Central memory CD8-positive, alpha-beta T cell (primary cell): ENCODE measurements at regions not wholly inside any gene's neighbourhood (a gene's known extent, or its start where the extent isn't known, plus 50 kb on each side); places are given as distances from the start of the nearest gene placed in this dataset.

Experiments
- ATAC-seq: fragments of 150-1000 bp; cut with Tn5 transposase; replicated peaks from 2 replicates; pipeline ENCODE4 v1.10.0; 2022; ENCODE audit warnings: mild to moderate bottlenecking, moderate FRiP score, moderate number of reproducible peaks; ENCODE audit not compliant: poor library complexity, severe bottlenecking; ENCODE audit errors: extremely low read depth
- DNase-seq, 2 donors: peaks; one replicate each; pipeline ENCODE4 v3.0.0; 2021; ENCODE audit warnings: low spot score in 2 of 2
- H3K27ac Mint-ChIP-seq: one replicate; pipeline ENCODE4 v1.8.0; 2022; ENCODE audit warnings: low read depth, mild to moderate bottlenecking, moderate library complexity, mixed read lengths
- H3K27me3 Mint-ChIP-seq: one replicate; pipeline ENCODE4 v1.8.0; 2022; ENCODE audit warnings: mixed read lengths
- H3K36me3 Mint-ChIP-seq: one replicate; pipeline ENCODE4 v1.8.0; 2022; ENCODE audit warnings: mild to moderate bottlenecking, moderate library complexity, mixed read lengths; ENCODE audit not compliant: insufficient read depth
- H3K4me1 Mint-ChIP-seq: one replicate; pipeline ENCODE4 v1.8.0; 2022; ENCODE audit warnings: mixed read lengths
- H3K4me3 Mint-ChIP-seq: one replicate; pipeline ENCODE4 v1.8.0; 2022; ENCODE audit warnings: mild to moderate bottlenecking, moderate library complexity, mixed read lengths
- H3K9me3 Mint-ChIP-seq: one replicate; pipeline ENCODE4 v1.8.0; 2022; ENCODE audit warnings: mixed read lengths

GRCh38 chr1:224874775-224875174 is 54.7 kb upstream of the DNAH14 start:
- H3K27me3 Mint-ChIP-seq: peaks cover 32% of the 10 kb centered on the region
- H3K4me3 Mint-ChIP-seq: no peak overlapping the region
- no peaks in the 10 kb centered on the region for H3K36me3 Mint-ChIP-seq
- DNase-seq: no peak
- no peak for ATAC-seq
- H3K4me1 Mint-ChIP-seq: no peaks in the 10 kb centered on the region
- H3K9me3 Mint-ChIP-seq: no peaks in the 10 kb centered on the region
- no peak overlapping the region for H3K27ac Mint-ChIP-seq

GRCh38 chr1:224879162-224879803 is 50.2 kb upstream of the DNAH14 start:
- no peak overlapping the region for H3K4me3 Mint-ChIP-seq
- no peak overlapping the region for H3K27ac Mint-ChIP-seq
- DNase-seq (no peak), ATAC-seq (no peak)
- no peaks in the 10 kb centered on the region for H3K9me3 Mint-ChIP-seq
- H3K36me3 Mint-ChIP-seq: no peaks in the 10 kb centered on the region
- H3K27me3 Mint-ChIP-seq: peaks cover 62% of the 10 kb centered on the region
- no peaks in the 10 kb centered on the region for H3K4me1 Mint-ChIP-seq
